RKO (cell line): ENCODE measurements at regions not wholly inside any gene's neighbourhood (a gene's known extent, or its start where the extent isn't known, plus 50 kb on each side); places are given as distances from the start of the nearest gene placed in this dataset.

Experiments used
- DNase-seq: peaks from one replicate; pipeline ENCODE4 v3.0.0-alpha.2; 2016; ENCODE audit warnings: low spot score

GRCh38 chr17:77602062-77602746, 356.3 kb upstream of the TNRC6C start:
- DNase-seq = no peak

- DNase-seq = no peak
Observed at GRCh38 chr17:77602883-77603640, 355.4 kb upstream of the TNRC6C start.

GRCh38 chr17:77604301-77604972, 354.1 kb upstream of the TNRC6C start:
- DNase-seq = no peak

- no peak for DNase-seq
Observed at GRCh38 chr17:77604973-77605313, 353.6 kb upstream of the TNRC6C start.

GRCh38 chr17:77606146-77606864, 352.2 kb upstream of the TNRC6C start:
- DNase-seq = no peak

GRCh38 chr17:77606865-77607210, 351.7 kb upstream of the TNRC6C start:
- DNase-seq = no peak

- no peak for DNase-seq
Observed at GRCh38 chr17:77607606-77608005, 350.9 kb upstream of the TNRC6C start.

GRCh38 chr17:77608431-77608830, 350.1 kb upstream of the TNRC6C start:
- no peak for DNase-seq

GRCh38 chr17:77609553-77610517, 348.7 kb upstream of the TNRC6C start:
- no peak for DNase-seq

GRCh38 chr17:77610518-77610893, 348.0 kb upstream of the TNRC6C start:
- DNase-seq = no peak

- DNase-seq = no peak
Observed at GRCh38 chr17:77610972-77611521, 347.5 kb upstream of the TNRC6C start.

GRCh38 chr17:77611791-77612502, 346.6 kb upstream of the TNRC6C start:
- DNase-seq = no peak

GRCh38 chr17:77613218-77613617, 345.3 kb upstream of the TNRC6C start:
- no peak for DNase-seq

GRCh38 chr17:77613627-77614026, 344.9 kb upstream of the TNRC6C start:
- DNase-seq = no peak

GRCh38 chr17:77615703-77616253, 342.7 kb upstream of the TNRC6C start:
- no peak for DNase-seq

GRCh38 chr17:77616254-77616731, 342.2 kb upstream of the TNRC6C start:
- DNase-seq = no peak

- DNase-seq = no peak
Observed at GRCh38 chr17:77617516-77617915, 341.0 kb upstream of the TNRC6C start.

- DNase-seq = no peak
Observed at GRCh38 chr17:77618173-77618572, 340.3 kb upstream of the TNRC6C start.

GRCh38 chr17:77618731-77619130, 339.8 kb upstream of the TNRC6C start:
- no peak for DNase-seq

- DNase-seq = no peak
Observed at GRCh38 chr17:77619326-77619725, 339.2 kb upstream of the TNRC6C start.
